ENCODE measurements at regions not wholly inside any gene's neighbourhood (a gene's known extent, or its start where the extent isn't known, plus 50 kb on each side); places are given as distances from the start of the nearest gene placed in this dataset.

GRCh38 chr1:19560480-19560879, 75.1 kb upstream of the CAPZB start:
- Histone ChIP-seq H3K4me2 (ENCODE audit: insufficient read depth, low read length) (no peak overlapping the region), H3K9me3 (replicated peaks; ENCODE audit: control insufficient read depth, insufficient read depth, low read depth, low read length) (no peaks in the 10 kb centered on the region), H3K9me1 (ENCODE audit: control insufficient read depth, insufficient read depth, low read length) (no peaks in the 10 kb centered on the region), H3K36me3 (ENCODE audit: control insufficient read depth, insufficient read depth, low read length) (no peaks in the 10 kb centered on the region), H3K27me3 (ENCODE audit: control insufficient read depth in 2 of 2, insufficient read depth in 2 of 2, low read length in 2 of 2) (peaks cover 25 to 38% of the 10 kb centered on the region in 2 experiments), H3K79me2 (ENCODE audit: control insufficient read depth, insufficient read depth, low read length) (no peaks in the 10 kb centered on the region), H4K20me1 (replicated peaks; ENCODE audit: control insufficient read depth, insufficient read depth, low read length) (no peaks in the 10 kb centered on the region), H3K4me1 (replicated peaks in 1 of 2; ENCODE audit: control insufficient read depth in 2 of 2, insufficient read depth in 2 of 2, low read length in 2 of 2) (peaks cover 0 to 4% of the 10 kb centered on the region in 2 experiments; a peak in 2 of 5 replicates), H2AFZ (ENCODE audit: low read depth, low read length) (no peak overlapping the region), H3K9ac (ENCODE audit: insufficient read depth in 1 of 2, low read depth in 2 of 2, low read length in 2 of 2) (no peak overlapping the region), H3K4me3 (no peak overlapping the region), H3K27ac (ENCODE audit: extremely low read depth, low read depth, low read length) (no peak overlapping the region)
- intact Hi-C loops (cut with micrococcal nuclease) (no loop called here), in situ Hi-C loops (cut with MboI) (no loop called here)
- BruUV-seq (replicated peaks) = no TSS peak
- DNase-seq (ENCODE audit: extremely low read depth in 1 of 4, low spot score in 3 of 4) (no peak), ATAC-seq (no peak), FAIRE-seq (no peak)
- ChIA-PET CTCF (ENCODE audit: low intra/inter-chr PET ratio) (interaction anchor here (0.6 kb wide), 1 partner anchor 10 kb away, joined by 3 read pairs; no protein-coding TSS in a partner anchor), POLR2A (interaction anchor here (1.6 kb wide), 1 partner anchor 11 kb away, joined by 3 read pairs; no protein-coding TSS in a partner anchor)
- WGBS (ENCODE audit: insufficient coverage, low coverage, missing lambda C conversion rate) = 44% methylated on average over 4 of the region's 4 CpGs
- TF ChIP-seq NFIC (IDR thresholded peaks at IDR 0.05) = peak; percentile 52
- no peak for TF ChIP-seq TCF15 (CRISPR knock-in tag; IDR thresholded peaks at IDR 0.05)

DNA sequence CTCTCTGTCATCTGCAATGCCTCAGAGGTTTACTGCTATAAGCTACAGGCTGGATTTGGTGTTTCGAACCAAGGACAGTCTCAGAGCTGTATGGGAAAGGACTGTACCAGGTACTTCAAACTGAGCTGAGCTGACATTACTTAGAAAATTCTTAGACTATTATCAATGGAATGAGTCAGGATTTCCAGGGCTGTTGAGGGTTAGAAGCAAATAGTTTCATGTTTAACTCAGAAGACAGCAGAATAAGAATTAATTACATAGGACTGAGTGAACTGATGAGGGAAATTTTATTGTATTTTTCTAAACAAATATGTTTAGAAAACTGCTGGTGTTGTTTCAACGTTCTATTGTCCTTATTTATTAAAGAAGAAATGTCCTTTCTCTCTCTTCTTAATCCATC, 74.3 kb upstream of the CAPZB start:
- CTCF ChIA-PET (ENCODE audit: low intra/inter-chr PET ratio) = interaction anchor here (0.6 kb wide), 1 partner anchor 9 kb away, joined by 3 read pairs; no protein-coding TSS in a partner anchor
- Histone ChIP-seq H3K27me3 (ENCODE audit: control insufficient read depth in 2 of 2, insufficient read depth in 2 of 2, low read length in 2 of 2) (peaks cover 27 to 37% of the 10 kb centered on the region in 2 experiments), H3K4me1 (replicated peaks in 1 of 2; ENCODE audit: control insufficient read depth in 2 of 2, insufficient read depth in 2 of 2, low read length in 2 of 2) (peaks cover 0 to 4% of the 10 kb centered on the region in 2 experiments; a peak in 2 of 5 replicates), H3K36me3 (ENCODE audit: control insufficient read depth, insufficient read depth, low read length) (no peaks in the 10 kb centered on the region), H3K9ac (ENCODE audit: insufficient read depth in 1 of 2, low read depth in 2 of 2, low read length in 2 of 2) (no peak overlapping the region), H3K9me1 (ENCODE audit: control insufficient read depth, insufficient read depth, low read length) (no peaks in the 10 kb centered on the region), H3K4me3 (no peak overlapping the region), H3K27ac (ENCODE audit: extremely low read depth, low read depth, low read length) (no peak overlapping the region), H3K4me2 (ENCODE audit: insufficient read depth, low read length) (no peak overlapping the region), H2AFZ (ENCODE audit: low read depth, low read length) (no peak overlapping the region), H4K20me1 (replicated peaks; ENCODE audit: control insufficient read depth, insufficient read depth, low read length) (no peaks in the 10 kb centered on the region), H3K9me3 (replicated peaks; ENCODE audit: control insufficient read depth, insufficient read depth, low read depth, low read length) (no peaks in the 10 kb centered on the region), H3K79me2 (ENCODE audit: control insufficient read depth, insufficient read depth, low read length) (no peaks in the 10 kb centered on the region)
- POLR2A ChIA-PET = no interaction called here
- no TSS peak for BruUV-seq (replicated peaks)
- in situ Hi-C loops (cut with MboI) = no loop called here
- intact Hi-C loops (cut with micrococcal nuclease) = no loop called here
- FAIRE-seq (peak; percentile 26), DNase-seq (ENCODE audit: extremely low read depth in 1 of 4, low spot score in 3 of 4) (no peak), ATAC-seq (no peak)
- WGBS (ENCODE audit: insufficient coverage, low coverage, missing lambda C conversion rate) = 10% methylated on average over 2 of the region's 2 CpGs
- TF ChIP-seq, protein P1, sequence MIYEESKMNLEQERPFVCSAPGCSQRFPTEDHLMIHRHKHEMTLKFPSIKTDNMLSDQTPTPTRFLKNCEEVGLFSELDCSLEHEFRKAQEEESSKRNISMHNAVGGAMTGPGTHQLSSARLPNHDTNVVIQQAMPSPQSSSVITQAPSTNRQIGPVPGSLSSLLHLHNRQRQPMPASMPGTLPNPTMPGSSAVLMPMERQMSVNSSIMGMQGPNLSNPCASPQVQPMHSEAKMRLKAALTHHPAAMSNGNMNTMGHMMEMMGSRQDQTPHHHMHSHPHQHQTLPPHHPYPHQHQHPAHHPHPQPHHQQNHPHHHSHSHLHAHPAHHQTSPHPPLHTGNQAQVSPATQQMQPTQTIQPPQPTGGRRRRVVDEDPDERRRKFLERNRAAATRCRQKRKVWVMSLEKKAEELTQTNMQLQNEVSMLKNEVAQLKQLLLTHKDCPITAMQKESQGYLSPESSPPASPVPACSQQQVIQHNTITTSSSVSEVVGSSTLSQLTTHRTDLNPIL (CRISPR knock-in tag; IDR thresholded peaks at IDR 0.05) = no peak
- TF ChIP-seq FOSL1 (tag; conservative IDR thresholded peaks at IDR 0.05) (0 out of 2 replicates have a peak, but pooled peaks have one; percentile 44), FOXA1 (IDR thresholded peaks at IDR 0.05; ENCODE audit: borderline replicate concordance) (no peak), PHB2 (IDR thresholded peaks at IDR 0.05; ENCODE audit: low read depth) (no peak), TAF15 (IDR thresholded peaks at IDR 0.05; ENCODE audit: low read depth, low read length) (no peak), NFE2 (IDR thresholded peaks at IDR 0.05; ENCODE audit: low read depth) (peak; percentile 25; the same call in 1 of the 2 replicates), BDP1 (IDR thresholded peaks at IDR 0.05; ENCODE audit: insufficient read depth, insufficient read length) (no peak), U2AF1 (optimal IDR thresholded peaks at IDR 0.05; ENCODE audit: low read depth, low read length) (no peak), MEIS2 (IDR thresholded peaks at IDR 0.05; ENCODE audit: partially characterized antibody) (no peak), HEY1 (CRISPR knock-in tag; IDR thresholded peaks at IDR 0.05; ENCODE audit: borderline replicate concordance) (no peak), TEAD4 (IDR thresholded peaks at IDR 0.05; ENCODE audit: low read length) (no peak), TEAD4 (CRISPR knock-in tag; IDR thresholded peaks at IDR 0.05; ENCODE audit: borderline replicate concordance) (no peak), NFATC3 (IDR thresholded peaks at IDR 0.05) (0 out of 2 replicates have a peak, but pooled peaks have one; percentile 20), BHLHE40 (IDR thresholded peaks at IDR 0.05; ENCODE audit: low read length) (no peak), ZNF696 (CRISPR knock-in tag; conservative IDR thresholded peaks at IDR 0.05) (no peak)
